HCT116 (cell line): ENCODE measurements at regions not wholly inside any gene's neighbourhood (a gene's known extent, or its start where the extent isn't known, plus 50 kb on each side); places are given as distances from the start of the nearest gene placed in this dataset.

Experiments used
- ATAC-seq: fragments of 200-7000 bp; cut with Tn5 transposase; 2 replicates; pipeline ENCODE4 v1.9.1; 2020; ENCODE audit warnings: mild to moderate bottlenecking, moderate library complexity
- BruUV-seq: library from RNA; stranded (reverse); fragments of 400-500 nt; replicated peaks from 2 replicates; lab custom pipeline; 2021; lab: Mats Ljungman, UMichigan
- CTCF ChIA-PET: fragments of 300-600 bp; sonication (Branson Sonifier 250); formaldehyde crosslinking; loops from one replicate; lab custom pipeline; 2021; ENCODE audit warnings: antibody characterized with exemption; lab: Charles Lee
- POLR2A ChIA-PET: fragments of 300-600, 350-600 bp; sonication (Branson Sonifier 250); formaldehyde crosslinking; loops from one replicate; lab custom pipeline; 2021; ENCODE audit warnings: antibody characterized with exemption; lab: Charles Lee
- RAD21 ChIA-PET, 2 experiments: fragments of 300-600 bp; sonication (Branson Sonifier 250); formaldehyde crosslinking; loops; one replicate each; lab custom pipeline; 2023; ENCODE audit warnings: low total read pairs in 2 of 2; ENCODE audit not compliant: uncharacterized antibody in 2 of 2, unreplicated experiment in 2 of 2, low non-redundant PET in 1 of 2; lab: Charles Lee
- DNase-seq: peaks from one replicate; pipeline ENCODE4 v3.0.0-alpha.2; 2010; ENCODE audit warnings: low read depth, low spot score
- H2AFZ ChIP-seq: fragments of 200-600 bp; shearing (Covaris generic), sonication (generic); 2 replicates; pipeline ENCODE4 v1.6.1; 2017; ENCODE audit warnings: low read depth, mixed run types, mixed read lengths, antibody characterized with exemption, low read length; ENCODE audit not compliant: poor library complexity, severe bottlenecking
- H3K27ac ChIP-seq: 2 replicates; pipeline ENCODE4 v1.5.1; 2012; ENCODE audit warnings: low read depth, low read length
- H3K27me3 ChIP-seq: fragments of 200-600 bp; sonication (generic); 2 replicates; pipeline ENCODE4 v1.6.1; 2016; ENCODE audit warnings: mixed run types, low read length, mixed read lengths; ENCODE audit not compliant: insufficient read depth
- H3K36me3 ChIP-seq, 2 experiments: fragments of 200-500 bp in 1 of 2; fragments of 200-600 bp in 1 of 2; sonication (Bioruptor generic) in 1 of 2; sonication (generic) in 1 of 2; 2 replicates each; pipeline versions ENCODE4 v1.5.1 to v1.6.1; 2014 to 2016; ENCODE audit warnings: low read length in 2 of 2, inconsistent platforms in 1 of 2, mixed read lengths in 1 of 2, mixed run types in 1 of 2; ENCODE audit not compliant: insufficient read depth in 2 of 2, control insufficient read depth in 1 of 2
- H3K4me1 ChIP-seq, 2 experiments: fragments of 200-600 bp in 1 of 2; sonication (generic) in 1 of 2; 2 replicates each; pipeline versions ENCODE4 v1.5.1 to v1.6.1; 2012 to 2017; ENCODE audit warnings: low read length in 2 of 2, inconsistent platforms in 1 of 2, mild to moderate bottlenecking in 1 of 2, mixed read lengths in 1 of 2, mixed run types in 1 of 2, moderate library complexity in 1 of 2; ENCODE audit not compliant: insufficient read depth in 2 of 2, control insufficient read depth in 1 of 2
- H3K4me2 ChIP-seq: fragments of 200-600 bp; sonication (generic); 2 replicates; pipeline ENCODE4 v1.6.1; 2017; ENCODE audit warnings: mixed run types, low read length, mixed read lengths
- H3K4me3 ChIP-seq, 2 experiments: fragments of 200-600 bp in 1 of 2; sonication (generic) in 1 of 2; replicated peaks in 1 of 2; 2 replicates each; pipeline ENCODE4 v1.5.1; 2011 to 2016; ENCODE audit warnings: low read length in 2 of 2, control low read depth in 1 of 2, low read depth in 1 of 2, mild to moderate bottlenecking in 1 of 2, mixed read lengths in 1 of 2, mixed run types in 1 of 2
- H3K79me2 ChIP-seq: fragments of 200-600 bp; sonication (generic); 2 replicates; pipeline ENCODE4 v1.6.1; 2017; ENCODE audit warnings: mild to moderate bottlenecking, mixed run types, low read length, moderate library complexity, mixed read lengths; ENCODE audit not compliant: insufficient read depth
- H3K9ac ChIP-seq: fragments of 200-600 bp; sonication (generic); 2 replicates; pipeline ENCODE4 v1.6.1; 2016; ENCODE audit warnings: low read length, mixed read lengths
- H3K9me2 ChIP-seq: fragments of 200-600 bp; sonication (generic), shearing (Covaris generic); 2 replicates; pipeline ENCODE4 v1.6.1; 2017; ENCODE audit warnings: mixed run types, mild to moderate bottlenecking, moderate library complexity; ENCODE audit not compliant: insufficient read depth
- H3K9me3 ChIP-seq, 2 experiments: fragments of 200-500 bp in 1 of 2; fragments of 200-600 bp in 1 of 2; sonication (Bioruptor generic) in 1 of 2; sonication (generic) in 1 of 2; 2 replicates each; pipeline ENCODE4 v1.6.1; 2014 to 2017; ENCODE audit warnings: low read length in 2 of 2, mixed read lengths in 2 of 2, inconsistent platforms in 1 of 2, low read depth in 1 of 2, mild to moderate bottlenecking in 1 of 2, mixed run types in 1 of 2, moderate library complexity in 1 of 2; ENCODE audit not compliant: control insufficient read depth in 1 of 2, insufficient read depth in 1 of 2
- H4K20me1 ChIP-seq: fragments of 200-600 bp; sonication (generic), shearing (Covaris generic); 2 replicates; pipeline ENCODE4 v1.6.1; 2017; ENCODE audit warnings: mixed run types, mild to moderate bottlenecking, moderate library complexity; ENCODE audit not compliant: insufficient read depth
- CEBPB ChIP-seq: IDR thresholded peaks from 2 replicates; pipeline ENCODE4 v1.6.1; 2012; ENCODE audit warnings: low read depth
- POLR2A ChIP-seq: IDR thresholded peaks from 2 replicates; pipeline ENCODE4 v1.7.0; 2011; ENCODE audit warnings: borderline replicate concordance; ENCODE audit not compliant: insufficient read depth, insufficient read length; ENCODE audit errors: extremely low read depth
- POLR2AphosphoS5 ChIP-seq: IDR thresholded peaks from 2 replicates; pipeline ENCODE4 v1.6.1; 2011; ENCODE audit warnings: mild to moderate bottlenecking, low read depth, low read length, moderate library complexity
- RAD21 ChIP-seq: IDR thresholded peaks from 2 replicates; pipeline ENCODE4 v1.6.1; 2012; ENCODE audit warnings: low read depth, mild to moderate bottlenecking
- SP1 ChIP-seq: IDR thresholded peaks from 2 replicates; pipeline ENCODE4 v1.6.1; 2012; ENCODE audit warnings: low read depth
- TCF7L2 ChIP-seq: IDR thresholded peaks from 2 replicates; pipeline ENCODE4 v1.7.0; 2011; ENCODE audit warnings: borderline replicate concordance, inconsistent platforms; ENCODE audit not compliant: insufficient read depth, insufficient read length; ENCODE audit errors: extremely low read depth
- intact Hi-C: fragments of 100-400 bp; cut with micrococcal nuclease; formaldehyde crosslinking; loops from 2 replicates; pipeline ENCODE4 v1.10.0; 2022

DNA sequence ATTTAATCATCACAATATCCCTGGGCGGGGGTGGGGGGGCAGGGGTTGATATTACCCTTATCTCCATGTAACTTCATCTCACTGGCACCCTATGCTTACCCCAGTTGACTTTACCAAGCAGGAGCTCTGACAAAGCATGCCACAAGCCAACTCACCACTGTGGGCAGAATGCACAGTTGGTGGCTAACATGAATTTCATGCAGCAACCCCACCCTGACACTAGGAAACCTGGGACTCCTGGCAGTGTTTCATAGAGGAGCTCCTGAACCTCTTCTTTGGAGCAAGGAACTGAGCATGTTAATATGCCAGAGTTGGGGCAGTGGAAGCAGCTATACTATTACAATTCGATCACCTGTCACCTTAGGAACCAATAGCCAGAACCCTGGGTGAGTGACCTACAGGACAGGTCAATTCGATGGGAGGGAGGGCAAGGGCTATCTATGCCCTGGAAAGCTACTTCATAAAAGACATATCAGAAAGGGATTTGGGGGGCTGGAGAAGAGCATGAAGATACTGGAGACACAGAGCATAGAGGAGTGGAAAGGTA, 97.2 kb upstream of the ACSL4 start:
- Histone ChIP-seq H3K9ac (no peak overlapping the region), H3K4me3 (no peak overlapping the region), H3K27ac (no peak overlapping the region), H3K79me2 (no peaks in the 10 kb centered on the region), H3K36me3 (no peaks in the 10 kb centered on the region), H3K9me2 (no peaks in the 10 kb centered on the region), H3K4me2 (no peak overlapping the region), H4K20me1 (no peaks in the 10 kb centered on the region), H2AFZ (no peak overlapping the region), H3K27me3 (no peaks in the 10 kb centered on the region), H3K9me3 (no peaks in the 10 kb centered on the region), H3K4me1 (peaks cover 2 to 12% of the 10 kb centered on the region in 2 experiments; a peak in 3 of 4 replicates)
- ChIA-PET RAD21 (no interaction called here), CTCF (no interaction called here), POLR2A (no interaction called here)
- intact Hi-C loops, result no loop called here
- TF ChIP-seq POLR2AphosphoS5 (no peak), CEBPB (no peak), TCF7L2 (no peak), SP1 (no peak)
- no peak for ATAC-seq
- no peak for DNase-seq
- no TSS peak for BruUV-seq

DNA sequence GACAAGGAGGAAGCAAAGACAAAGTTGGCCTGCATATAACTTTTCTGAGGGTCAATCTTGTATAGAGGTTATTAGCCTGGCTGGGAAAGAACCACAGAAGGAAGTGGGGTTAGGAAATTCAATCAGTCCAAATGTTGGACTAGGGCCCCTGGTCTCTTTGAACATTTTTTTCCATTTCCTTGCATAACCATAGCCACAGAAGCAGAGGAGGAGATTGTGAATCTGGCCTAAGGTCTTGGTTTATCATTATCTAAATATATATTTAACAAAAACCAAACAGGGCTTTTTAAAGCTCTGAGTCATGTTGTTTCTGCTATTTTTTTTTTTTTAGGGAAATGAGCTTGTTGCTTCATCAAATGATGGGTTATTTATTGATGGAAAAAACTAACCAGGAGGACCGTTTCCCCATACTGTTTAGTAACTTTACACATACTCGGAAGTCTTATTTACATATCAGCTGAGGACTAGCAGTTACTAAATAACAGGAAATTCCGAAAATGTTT, 97.7 kb upstream of the ACSL4 start:
- ATAC-seq (no peak), DNase-seq (no peak)
- Histone ChIP-seq H3K9ac (no peak overlapping the region), H3K9me3 (no peaks in the 10 kb centered on the region), H3K27me3 (no peaks in the 10 kb centered on the region), H4K20me1 (no peaks in the 10 kb centered on the region), H2AFZ (no peak overlapping the region), H3K4me3 (no peak overlapping the region), H3K36me3 (no peaks in the 10 kb centered on the region), H3K27ac (no peak overlapping the region), H3K9me2 (no peaks in the 10 kb centered on the region), H3K4me1 (peaks cover 2 to 12% of the 10 kb centered on the region in 2 experiments; a peak in 3 of 4 replicates), H3K4me2 (no peak overlapping the region), H3K79me2 (no peaks in the 10 kb centered on the region)
- no peak for TF ChIP-seq TCF7L2
- TF ChIP-seq POLR2A, result no peak
- TF ChIP-seq CEBPB, result no peak
- no peak for TF ChIP-seq RAD21
- RAD21 ChIA-PET, result no interaction called here
- no TSS peak for BruUV-seq
- CTCF ChIA-PET, result no interaction called here
- intact Hi-C loops, result no loop called here
- POLR2A ChIA-PET, result no interaction called here
